Small intestine (tissue), 7 donors: ENCODE measurements at regions not wholly inside any gene's neighbourhood (a gene's known extent, or its start where the extent isn't known, plus 50 kb on each side); places are given as distances from the start of the nearest gene placed in this dataset.
"Not testable (repeated sequence)": the region's sequence is repeated elsewhere in the genome, so short reads cannot be mapped to it uniquely, and the experiment has no call there.

ENCODE experiments used
- DNase-seq, 2 donors: peaks; one replicate each; pipeline versions ENCODE4 v3.0.0 to v3.0.0-alpha.2; 2013
- FAIRE-seq: peaks from 2 replicates; lab custom pipeline; 2012; peaks lifted over from hg19 to GRCh38; lab: Jason Lieb, UNC
- H3K27ac ChIP-seq, 3 donors: one replicate each; pipeline ENCODE4 v1.5.1; 2013; ENCODE audit warnings: low read length in 2 of 3, mild to moderate bottlenecking in 2 of 3, control low read depth in 1 of 3, inconsistent platforms in 1 of 3, low read depth in 1 of 3, moderate library complexity in 1 of 3
- H3K27me3 ChIP-seq, 3 donors: one replicate each; pipeline ENCODE4 v1.6.1; 2013; ENCODE audit warnings: low read length in 3 of 3, inconsistent platforms in 1 of 3; ENCODE audit not compliant: control insufficient read depth in 3 of 3, insufficient read depth in 3 of 3
- H3K36me3 ChIP-seq, 3 donors: one replicate each; pipeline ENCODE4 v1.6.1; 2013; ENCODE audit warnings: low read length in 3 of 3, inconsistent platforms in 1 of 3, low read depth in 1 of 3, mild to moderate bottlenecking in 1 of 3, moderate library complexity in 1 of 3; ENCODE audit not compliant: control insufficient read depth in 3 of 3, insufficient read depth in 2 of 3
- H3K4me1 ChIP-seq, 3 donors: one replicate each; pipeline ENCODE4 v1.6.1; 2013; ENCODE audit warnings: low read length in 2 of 3, inconsistent platforms in 1 of 3, low read depth in 1 of 3, mild to moderate bottlenecking in 1 of 3, moderate library complexity in 1 of 3; ENCODE audit not compliant: control insufficient read depth in 3 of 3, insufficient read depth in 2 of 3
- H3K4me3 ChIP-seq, 3 donors: one replicate each; pipeline ENCODE4 v1.5.1; 2013; ENCODE audit warnings: low read length in 3 of 3, control low read depth in 1 of 3, inconsistent platforms in 1 of 3, low read depth in 1 of 3, mild to moderate bottlenecking in 1 of 3, moderate library complexity in 1 of 3
- H3K9me3 ChIP-seq, 2 donors: one replicate each; pipeline ENCODE4 v1.6.1; 2013; ENCODE audit warnings: low read depth in 1 of 2, low read length in 1 of 2; ENCODE audit not compliant: control insufficient read depth in 2 of 2, insufficient read depth in 1 of 2
- whole genome bisulfite sequencing, 3 donors: extraction: QIAGEN DNeasy Blood & Tissue Kit; methylation state at CpG; one replicate each; pipeline ENCODE4 v1.1.7; 2013; 5-methylcytosine and 5-hydroxymethylcytosine counted together
- donor health status: healthy with polysubstance abuse.
- donor health status: control.
- donor health status: control.
- donor health status: Bipolar disorder and iron deficiency.
- donor health status: healthy.

DNA sequence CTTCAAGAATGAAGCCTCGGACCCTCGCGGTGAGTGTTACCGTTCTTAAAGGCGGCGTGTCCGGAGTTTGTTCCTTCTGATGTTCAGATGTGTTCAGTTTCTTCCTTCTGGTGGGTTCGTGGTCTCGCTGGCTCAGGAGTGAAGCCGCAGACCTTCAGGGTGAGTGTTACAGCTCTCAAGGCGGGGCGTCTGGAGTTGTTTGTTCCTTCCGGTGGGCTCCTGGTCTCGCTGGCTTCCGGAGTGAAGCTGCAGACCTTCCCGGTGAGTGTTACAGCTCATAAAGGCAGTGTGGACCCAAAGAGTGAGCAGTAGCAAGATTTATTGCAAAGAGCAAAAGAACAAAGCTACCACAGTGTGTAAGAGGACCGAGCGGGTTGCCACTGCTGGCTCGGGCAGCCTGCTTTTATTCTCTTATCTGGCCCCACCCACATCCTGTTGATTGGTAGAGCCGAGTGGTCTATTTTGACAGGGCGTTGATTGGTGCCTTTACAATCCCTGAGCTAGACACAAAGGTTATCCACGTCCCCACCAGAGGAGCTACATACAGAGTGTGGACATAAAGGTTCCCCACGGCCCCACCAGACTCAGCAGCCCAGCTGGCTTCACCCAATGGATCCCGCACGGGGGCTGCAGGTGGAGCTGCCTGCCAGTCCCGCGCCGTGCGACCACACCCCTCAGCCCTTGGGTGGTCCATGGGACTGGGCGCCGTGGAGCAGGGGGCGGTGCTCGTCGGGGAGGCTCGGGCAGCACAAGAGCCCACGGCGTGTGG is 440.2 kb upstream of the ANO5 start:
- not testable (repeated sequence) for H3K36me3 ChIP-seq, H3K27me3 ChIP-seq, FAIRE-seq, H3K4me1 ChIP-seq, H3K27ac ChIP-seq, H3K9me3 ChIP-seq, DNase-seq, H3K4me3 ChIP-seq
- whole genome bisulfite sequencing, 3 donors, result 84 to 90% (median 88%) methylated on average over 34 to 37 of the region's 37 CpGs

DNA sequence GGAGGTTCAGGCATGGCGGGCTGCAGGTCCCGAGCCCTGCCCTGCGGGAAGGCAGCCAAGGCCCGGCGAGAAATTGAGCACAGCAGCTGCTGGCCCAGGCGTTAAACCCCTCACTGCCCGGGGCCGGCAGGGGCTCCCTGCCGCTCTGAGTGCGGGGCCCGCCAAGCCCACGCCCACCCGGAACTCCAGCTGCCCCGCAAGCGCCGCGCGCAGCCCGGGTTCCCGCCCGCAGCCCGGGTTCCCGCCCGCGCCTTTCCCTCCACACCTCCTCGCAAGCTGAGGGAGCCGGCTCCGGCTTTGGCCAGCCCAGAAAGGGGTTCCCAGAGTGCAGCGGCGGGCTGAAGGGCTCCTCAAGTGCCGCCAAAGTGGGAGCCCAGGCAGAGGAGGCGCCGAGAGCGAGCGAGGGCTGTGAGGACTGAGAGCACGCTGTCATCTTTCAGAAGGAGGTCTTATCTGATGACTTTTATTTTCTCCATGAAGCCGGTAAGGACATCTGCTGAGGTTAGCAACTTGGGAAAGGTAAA is 439.6 kb upstream of the ANO5 start:
- WGBS, 3 donors, result 82 to 89% (median 85%) methylated on average over 20 to 37 of the region's 37 CpGs
- not testable (repeated sequence) for H3K27me3 ChIP-seq, H3K9me3 ChIP-seq, H3K36me3 ChIP-seq, DNase-seq, H3K4me3 ChIP-seq, H3K27ac ChIP-seq, FAIRE-seq, H3K4me1 ChIP-seq

DNA sequence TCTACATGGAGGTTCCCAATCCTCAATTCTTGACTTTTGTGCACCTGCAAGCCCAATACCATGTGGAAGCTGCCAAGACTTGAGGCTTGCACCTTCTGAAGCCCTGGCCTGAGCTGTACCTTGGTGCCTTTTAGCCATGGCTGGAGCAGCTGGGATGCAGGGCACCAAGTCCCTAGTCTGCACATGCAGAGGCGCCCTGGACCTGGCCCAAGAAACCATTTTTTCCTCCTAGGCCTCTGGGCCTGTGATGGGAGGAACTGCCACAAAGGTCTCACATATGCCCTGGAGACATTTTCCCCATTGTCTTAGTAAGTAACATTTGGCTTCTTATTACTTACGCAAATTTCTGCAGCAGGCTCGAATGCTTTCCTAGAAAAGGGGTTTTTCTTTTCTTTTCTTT is 431.9 kb upstream of the ANO5 start:
- H3K27me3 ChIP-seq, result no peaks in the 10 kb centered on the region
- 77 to 87% (median 82%) methylated on average over 3 of the region's 3 CpGs for WGBS, 3 donors
- H3K4me1 ChIP-seq, result no peaks in the 10 kb centered on the region
- peaks cover 2 to 25% of the 10 kb centered on the region in 2 donors for H3K9me3 ChIP-seq
- no peak overlapping the region for H3K4me3 ChIP-seq
- H3K36me3 ChIP-seq, result no peaks in the 10 kb centered on the region
- DNase-seq (no peak), FAIRE-seq (no peak)
- no peak overlapping the region for H3K27ac ChIP-seq

DNA sequence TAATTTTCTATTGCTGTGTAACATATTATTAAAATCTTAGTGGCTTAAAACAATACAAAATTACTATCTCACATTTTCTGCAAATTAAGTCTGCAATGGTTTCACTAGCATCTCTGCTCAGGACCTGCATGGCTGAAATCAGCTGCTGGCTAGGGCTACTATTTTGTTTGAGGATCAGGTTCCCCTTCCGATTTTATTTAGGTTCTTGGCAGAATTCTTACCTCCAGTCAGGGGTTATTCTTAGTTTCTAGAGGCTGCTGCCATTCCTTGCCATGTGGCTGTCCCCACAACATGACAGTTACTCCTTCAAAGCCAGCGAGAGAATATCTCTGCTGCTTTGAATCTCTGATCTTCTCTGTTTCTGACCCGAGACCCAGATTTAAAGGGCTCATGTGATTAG is 424.5 kb upstream of the ANO5 start:
- no peaks in the 10 kb centered on the region for H3K27me3 ChIP-seq
- 71 to 78% (median 74%) methylated on average over 3 of the region's 3 CpGs for WGBS, 3 donors
- no peak overlapping the region for H3K27ac ChIP-seq
- FAIRE-seq (no peak), DNase-seq (no peak)
- H3K4me3 ChIP-seq, result no peak overlapping the region
- H3K4me1 ChIP-seq, result no peaks in the 10 kb centered on the region
- no peaks in the 10 kb centered on the region for H3K36me3 ChIP-seq
- H3K9me3 ChIP-seq, result no peaks in the 10 kb centered on the region

DNA sequence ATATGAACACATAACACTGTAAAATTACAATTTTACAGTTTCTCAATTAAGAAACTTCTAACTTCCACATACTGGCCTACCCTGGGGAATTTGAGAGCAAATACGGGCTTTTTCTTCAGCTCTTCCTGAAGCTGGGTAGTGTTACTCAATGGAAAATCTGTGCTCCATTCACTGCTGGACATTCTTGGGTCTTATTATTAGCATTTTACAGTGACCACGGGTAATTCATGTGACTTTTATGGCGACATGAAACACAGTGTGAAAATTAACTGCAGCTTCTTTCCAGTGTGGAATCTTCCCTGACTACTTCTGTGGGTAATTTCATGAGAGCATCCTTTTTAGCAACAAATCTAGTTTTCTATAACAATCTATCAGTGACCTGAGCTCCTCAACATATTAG is 423.7 kb upstream of the ANO5 start:
- WGBS, 3 donors, result 64 to 78% (median 68%) methylated on average over 3 of the region's 3 CpGs
- H3K4me3 ChIP-seq, result no peak overlapping the region
- no peaks in the 10 kb centered on the region for H3K36me3 ChIP-seq
- H3K27me3 ChIP-seq, result no peaks in the 10 kb centered on the region
- no peak for FAIRE-seq
- H3K4me1 ChIP-seq, result no peaks in the 10 kb centered on the region
- H3K27ac ChIP-seq, result no peak overlapping the region
- DNase-seq, result peak in 1 of 2 donors; percentile 4
- peaks cover 0 to under 1% of the 10 kb centered on the region in 2 donors for H3K9me3 ChIP-seq

DNA sequence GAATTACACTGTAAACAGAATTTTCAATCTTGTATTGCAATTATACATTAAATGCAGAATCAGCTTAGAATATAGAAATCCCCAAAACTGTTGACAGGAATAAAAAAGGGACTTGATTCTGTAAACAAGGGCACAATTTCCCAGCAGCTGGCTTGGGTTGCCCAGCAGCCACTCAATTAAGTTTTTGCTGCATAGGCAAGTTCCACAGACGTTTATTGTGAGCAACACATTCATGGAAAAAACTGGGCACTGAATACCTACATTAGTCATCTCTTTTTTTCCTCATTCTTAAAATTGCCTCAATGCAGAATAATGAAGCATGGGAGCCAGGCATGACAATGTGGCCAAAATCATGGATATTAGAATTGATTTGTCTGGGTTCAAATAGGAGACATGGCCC is 421.8 kb upstream of the ANO5 start:
- FAIRE-seq (no peak), DNase-seq (no peak)
- Histone ChIP-seq H3K36me3 (no peaks in the 10 kb centered on the region), H3K9me3 (peaks cover 0 to 3% of the 10 kb centered on the region in 2 donors), H3K4me3 (no peak overlapping the region), H3K27me3 (no peaks in the 10 kb centered on the region), H3K27ac (no peak overlapping the region), H3K4me1 (no peaks in the 10 kb centered on the region)
- WGBS, 3 donors, result 15 to 27% (median 21%) methylated on average over 1 of the region's 1 CpG

DNA sequence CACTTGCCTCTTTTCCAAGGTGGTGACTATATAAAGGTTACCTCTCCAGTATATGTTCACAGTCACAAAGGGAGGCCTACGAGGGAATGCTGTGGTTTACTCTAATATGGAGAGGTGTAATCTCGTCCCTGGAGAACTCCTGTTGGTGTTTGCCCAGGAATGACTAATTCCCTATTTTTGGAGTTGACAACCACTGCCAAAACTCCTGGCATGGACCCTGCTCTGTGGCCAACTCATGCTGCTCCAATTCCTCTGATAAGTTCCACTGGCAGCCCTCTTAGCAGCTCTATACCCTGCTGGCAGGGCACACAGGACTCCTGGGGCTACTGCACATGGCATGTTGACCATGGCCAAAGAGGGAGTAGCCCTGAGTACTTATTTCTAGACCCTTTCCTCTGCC is 418.7 kb upstream of the ANO5 start:
- Histone ChIP-seq H3K27ac (no peak overlapping the region), H3K36me3 (no peaks in the 10 kb centered on the region), H3K4me3 (no peak overlapping the region), H3K27me3 (no peaks in the 10 kb centered on the region), H3K9me3 (peaks cover 0 to 3% of the 10 kb centered on the region in 2 donors), H3K4me1 (no peaks in the 10 kb centered on the region)
- DNase-seq, result no peak
- 52 to 69% (median 52%) methylated on average over 2 of the region's 2 CpGs for WGBS, 3 donors
- no peak for FAIRE-seq

DNA sequence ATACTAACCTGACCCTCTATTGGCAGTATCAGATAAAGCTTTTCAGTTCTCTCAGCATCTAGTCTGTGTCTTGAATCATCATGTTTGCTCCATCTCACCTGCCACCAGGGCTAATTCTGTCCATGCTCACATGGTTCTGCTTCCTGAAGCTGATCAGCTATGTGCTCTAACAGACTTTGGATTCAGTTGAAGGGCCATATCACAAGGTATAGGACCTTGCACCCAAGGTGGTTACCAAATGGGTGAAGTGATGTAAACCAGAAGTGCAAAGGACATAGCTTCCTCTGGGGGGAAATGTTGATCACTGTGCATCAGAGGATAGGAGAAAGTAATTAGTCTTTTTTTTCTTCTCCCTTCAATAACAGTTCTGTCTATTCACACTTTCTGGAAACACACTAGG is 417.0 kb upstream of the ANO5 start:
- Histone ChIP-seq H3K36me3 (no peaks in the 10 kb centered on the region), H3K27me3 (no peaks in the 10 kb centered on the region), H3K27ac (no peak overlapping the region), H3K4me3 (no peak overlapping the region), H3K9me3 (peaks cover 0 to 3% of the 10 kb centered on the region in 2 donors), H3K4me1 (no peaks in the 10 kb centered on the region)
- FAIRE-seq, result no peak
- DNase-seq, result peak in 1 of 2 donors; percentile 52

DNA sequence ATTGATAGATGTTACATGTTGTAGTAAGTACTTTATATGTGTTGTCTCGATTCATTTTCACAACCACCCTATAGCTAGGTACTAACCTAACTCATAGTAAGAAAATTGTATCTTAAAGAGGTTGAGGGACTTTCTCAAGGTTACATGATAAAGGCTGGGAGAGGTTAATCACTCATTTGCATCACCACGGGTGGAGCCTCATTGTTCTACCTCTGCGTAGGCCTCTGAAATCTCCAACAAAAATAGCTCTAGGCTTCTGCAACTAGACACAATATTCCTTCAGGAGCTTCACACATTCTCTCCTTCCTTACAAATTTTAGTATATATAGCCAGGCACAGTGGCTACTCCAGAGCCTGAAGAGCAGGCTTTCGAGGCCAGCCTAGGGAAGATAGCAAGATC is 408.9 kb upstream of the ANO5 start:
- 69 to 75% (median 72%) methylated on average over 4 of the region's 4 CpGs for WGBS, 3 donors
- Histone ChIP-seq H3K4me3 (no peak overlapping the region), H3K4me1 (no peaks in the 10 kb centered on the region), H3K27ac (no peak overlapping the region), H3K36me3 (no peaks in the 10 kb centered on the region), H3K9me3 (no peaks in the 10 kb centered on the region), H3K27me3 (no peaks in the 10 kb centered on the region)
- FAIRE-seq (no peak), DNase-seq (no peak)
